Kidney epithelial cell (primary cell): ENCODE measurements at regions not wholly inside any gene's neighbourhood (a gene's known extent, or its start where the extent isn't known, plus 50 kb on each side); places are given as distances from the start of the nearest gene placed in this dataset.

Source experiments
- DNase-seq: peaks from one replicate; pipeline ENCODE4 v3.0.0-alpha.2; 2010; ENCODE audit warnings: low read depth
- H3K27me3 ChIP-seq: 2 replicates; pipeline ENCODE4 v1.6.0; 2011; ENCODE audit warnings: low read length; ENCODE audit not compliant: control insufficient read depth, insufficient read depth
- H3K36me3 ChIP-seq: 2 replicates; pipeline ENCODE4 v1.5.1; 2011; ENCODE audit warnings: low read length; ENCODE audit not compliant: control insufficient read depth, insufficient read depth
- H3K4me3 ChIP-seq: 2 replicates; pipeline ENCODE4 v1.5.1; 2011; ENCODE audit warnings: low read depth, mild to moderate bottlenecking, control low read depth, low read length
- CTCF ChIP-seq: IDR thresholded peaks from 2 replicates; pipeline ENCODE4 v1.5.1; 2011; ENCODE audit warnings: mild to moderate bottlenecking, moderate library complexity, low read length, control low read depth, inconsistent platforms; ENCODE audit not compliant: insufficient read depth, poor library complexity, severe bottlenecking

- no peak for DNase-seq
Measured at GRCh38 chr10:29096303-29096824, 192.5 kb upstream of the LYZL1 start.

GRCh38 chr10:29098423-29098822 lies 190.4 kb upstream of the LYZL1 start:
- no peak overlapping the region for H3K4me3 ChIP-seq
- H3K27me3 ChIP-seq: no peaks in the 10 kb centered on the region
- no peaks in the 10 kb centered on the region for H3K36me3 ChIP-seq
- no peak for DNase-seq
- no peak for TF ChIP-seq CTCF

More at GRCh38 chr10:29096303-29096824, 192.5 kb upstream of the LYZL1 start:
- H3K4me3 ChIP-seq: no peak overlapping the region
- no peaks in the 10 kb centered on the region for H3K27me3 ChIP-seq
- TF ChIP-seq CTCF: no peak
- H3K36me3 ChIP-seq: no peaks in the 10 kb centered on the region

GRCh38 chr10:29099001-29099400 lies 189.9 kb upstream of the LYZL1 start:
- no peak for DNase-seq

GRCh38 chr10:29099415-29099814 lies 189.5 kb upstream of the LYZL1 start:
- no peaks in the 10 kb centered on the region for H3K27me3 ChIP-seq
- no peak for TF ChIP-seq CTCF
- H3K4me3 ChIP-seq: no peak overlapping the region
- DNase-seq: no peak
- H3K36me3 ChIP-seq: no peaks in the 10 kb centered on the region

More at GRCh38 chr10:29099001-29099400, 189.9 kb upstream of the LYZL1 start:
- no peak for TF ChIP-seq CTCF
- Histone ChIP-seq H3K27me3 (no peaks in the 10 kb centered on the region), H3K36me3 (no peaks in the 10 kb centered on the region), H3K4me3 (no peak overlapping the region)

GRCh38 chr10:29100505-29100904 lies 188.4 kb upstream of the LYZL1 start:
- H3K4me3 ChIP-seq: no peak overlapping the region
- H3K27me3 ChIP-seq: no peaks in the 10 kb centered on the region
- no peak for TF ChIP-seq CTCF
- DNase-seq: no peak
- H3K36me3 ChIP-seq: no peaks in the 10 kb centered on the region

- H3K36me3 ChIP-seq: no peaks in the 10 kb centered on the region
- no peak overlapping the region for H3K4me3 ChIP-seq
- TF ChIP-seq CTCF: no peak
- H3K27me3 ChIP-seq: no peaks in the 10 kb centered on the region
- DNase-seq: no peak
Measured at GRCh38 chr10:29102233-29102632, 186.6 kb upstream of the LYZL1 start.
